Tibial nerve (tissue), 4 donors: ENCODE measurements at regions not wholly inside any gene's neighbourhood (a gene's known extent, or its start where the extent isn't known, plus 50 kb on each side); places are given as distances from the start of the nearest gene placed in this dataset.

Source experiments
- CTCF ChIP-seq, 5 experiments: fragments of 200-600 bp in 3 of 5; fragments of 450-650 bp in 2 of 5; sonication (generic) in 3 of 5; IDR thresholded peaks; one replicate each; pipeline ENCODE4 v1.5.1; 2016 to 2019; ENCODE audit warnings: antibody characterized with exemption in 5 of 5, mild to moderate bottlenecking in 3 of 5, moderate library complexity in 2 of 5
- EP300 ChIP-seq, 2 donors: sonication (generic); formaldehyde crosslinking; IDR thresholded peaks; one replicate each; pipeline ENCODE4 v1.6.1; 2017; ENCODE audit warnings: antibody characterized with exemption in 2 of 2, mild to moderate bottlenecking in 1 of 2

GRCh38 chr6:134725590-134725989 lies 224.3 kb downstream of the ALDH8A1 start:
- TF ChIP-seq EP300 (IDR thresholded peaks at IDR 0.05) = no peak
- no peak for TF ChIP-seq CTCF (IDR thresholded peaks at IDR 0.05)
